PC-3 (cell line): ENCODE measurements at regions not wholly inside any gene's neighbourhood (a gene's known extent, or its start where the extent isn't known, plus 50 kb on each side); places are given as distances from the start of the nearest gene placed in this dataset.

Experiments
- ATAC-seq: fragments of 200-7000 bp; cut with Tn5 transposase; 2 replicates; pipeline ENCODE4 v1.9.1; 2020; ENCODE audit warnings: mild to moderate bottlenecking, moderate library complexity
- BruUV-seq: library from RNA; stranded (reverse); fragments of 400-500 nt; replicated peaks from 2 replicates; lab custom pipeline; 2021; lab: Mats Ljungman, UMichigan
- CTCF ChIA-PET: fragments of 300-600 bp; sonication (Branson Sonifier 250); formaldehyde crosslinking; loops from one replicate; lab custom pipeline; 2022; ENCODE audit warnings: antibody characterized with exemption; lab: Charles Lee
- POLR2A ChIA-PET: fragments of 300-600 bp; sonication (Branson Sonifier 250); formaldehyde crosslinking; loops from one replicate; lab custom pipeline; 2022; ENCODE audit warnings: antibody characterized with exemption; ENCODE audit not compliant: unreplicated experiment; lab: Charles Lee
- DNase-seq: peaks from one replicate; pipeline ENCODE4 v3.0.0-alpha.2; 2015
- H2AFZ ChIP-seq: fragments of 300-600 bp; sonication (generic); 2 replicates; pipeline ENCODE4 v1.6.0; 2016; ENCODE audit warnings: antibody characterized with exemption, low read length
- H3F3A ChIP-seq: fragments of 300-600 bp; sonication (generic); one replicate; pipeline ENCODE4 v1.6.0; 2017; ENCODE audit warnings: antibody characterized with exemption, low read length, control low read depth, mild to moderate bottlenecking; ENCODE audit not compliant: unreplicated experiment
- H3K27ac ChIP-seq: fragments of 300-600 bp; sonication (generic); 2 replicates; pipeline ENCODE4 v1.5.1; 2016; ENCODE audit warnings: mild to moderate bottlenecking, low read length
- H3K27me3 ChIP-seq: fragments of 300-600 bp; sonication (generic); 2 replicates; pipeline ENCODE4 v1.6.1; 2016; ENCODE audit warnings: low read length, mixed read lengths
- H3K36me3 ChIP-seq: fragments of 300-600 bp; sonication (generic); 2 replicates; pipeline ENCODE4 v1.6.1; 2016; ENCODE audit warnings: low read depth, mixed run types, low read length, mixed read lengths
- H3K4me1 ChIP-seq: fragments of 300-600 bp; sonication (generic); 2 replicates; pipeline ENCODE4 v1.5.1; 2016; ENCODE audit warnings: low read length; ENCODE audit not compliant: insufficient read depth
- H3K4me2 ChIP-seq: fragments of 300-600 bp; sonication (generic); 2 replicates; pipeline ENCODE4 v1.6.0; 2016; ENCODE audit warnings: low read length
- H3K4me3 ChIP-seq: fragments of 300-600 bp; sonication (generic); 2 replicates; pipeline ENCODE4 v1.5.1; 2016; ENCODE audit warnings: mild to moderate bottlenecking, low read length, mixed read lengths
- H3K79me2 ChIP-seq: fragments of 300-600 bp; sonication (generic); 2 replicates; pipeline ENCODE4 v1.6.1; 2017; ENCODE audit warnings: low read length, mixed read lengths
- H3K9ac ChIP-seq: fragments of 300-600 bp; sonication (generic); 2 replicates; pipeline ENCODE4 v1.6.0; 2016; ENCODE audit warnings: mild to moderate bottlenecking, low read length
- H3K9me2 ChIP-seq: fragments of 300-600 bp; sonication (generic); replicated peaks from 2 replicates; pipeline ENCODE4 v1.6.1; 2016; ENCODE audit warnings: mixed run types, low read length, mixed read lengths
- H3K9me3 ChIP-seq: fragments of 300-600 bp; sonication (generic); 2 replicates; pipeline ENCODE4 v1.6.1; 2016; ENCODE audit warnings: low read length, mixed read lengths
- H4K20me1 ChIP-seq: fragments of 300-600 bp; sonication (generic); 2 replicates; pipeline ENCODE4 v1.6.1; 2016; ENCODE audit warnings: low read length, mixed read lengths
- EZH2 ChIP-seq: fragments of 300-600 bp; sonication (generic); IDR thresholded peaks from one replicate; pipeline ENCODE4 v1.6.1; 2017; ENCODE audit warnings: antibody characterized with exemption, mild to moderate bottlenecking, low read length; ENCODE audit not compliant: unreplicated experiment
- EZH2phosphoT487 ChIP-seq: fragments of 300-600 bp; sonication (generic); IDR thresholded peaks from 2 replicates; pipeline ENCODE4 v1.6.1; 2018; ENCODE audit warnings: mild to moderate bottlenecking, antibody characterized with exemption, low read length, borderline replicate concordance
- intact Hi-C: fragments of 100-400 bp; cut with micrococcal nuclease; formaldehyde crosslinking; loops from 2 replicates; pipeline ENCODE4 v1.9.0; 2023
- TF ChIP-seq, protein P1 (sequence below): fragments of 300-600 bp; sonication (generic); conservative IDR thresholded peaks from 2 replicates; pipeline ENCODE4 v1.5.1; 2017; ENCODE audit warnings: antibody characterized with exemption, low read depth, mild to moderate bottlenecking, low read length

DNA sequence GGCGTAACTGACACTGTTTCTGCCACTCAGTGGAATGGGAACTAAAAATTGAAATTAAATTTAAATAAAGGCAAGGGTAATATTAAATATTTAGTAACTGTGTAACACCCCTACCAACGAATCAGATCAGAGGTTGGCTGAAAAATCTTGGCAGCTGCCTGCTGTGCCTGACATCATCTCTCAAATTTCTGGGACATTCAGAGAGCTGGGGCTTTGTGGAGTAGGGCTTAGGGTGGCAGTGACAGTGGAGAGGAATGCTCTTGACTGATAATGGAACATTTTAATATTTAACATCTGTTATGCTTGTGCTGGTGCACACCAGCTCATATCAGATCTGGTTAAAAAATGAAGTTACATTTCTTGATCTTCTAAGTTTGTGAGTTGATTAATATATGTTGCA lies 62.2 kb downstream of the RFPL4B start:
- no peaks in the 10 kb centered on the region for H3F3A ChIP-seq
- no peak overlapping the region for H2AFZ ChIP-seq
- H3K9ac ChIP-seq = no peak overlapping the region
- no peak overlapping the region for H3K4me3 ChIP-seq
- DNase-seq (no peak), ATAC-seq (no peak)
- no peaks in the 10 kb centered on the region for H3K9me3 ChIP-seq
- no peaks in the 10 kb centered on the region for H4K20me1 ChIP-seq
- H3K4me2 ChIP-seq = no peak overlapping the region
- no peaks in the 10 kb centered on the region for H3K9me2 ChIP-seq
- ChIA-PET CTCF (no interaction called here), POLR2A (no interaction called here)
- H3K79me2 ChIP-seq = no peaks in the 10 kb centered on the region
- intact Hi-C loops = no loop called here
- TF ChIP-seq EZH2 (no peak), EZH2phosphoT487 (no peak)
- TF ChIP-seq, protein P1, sequence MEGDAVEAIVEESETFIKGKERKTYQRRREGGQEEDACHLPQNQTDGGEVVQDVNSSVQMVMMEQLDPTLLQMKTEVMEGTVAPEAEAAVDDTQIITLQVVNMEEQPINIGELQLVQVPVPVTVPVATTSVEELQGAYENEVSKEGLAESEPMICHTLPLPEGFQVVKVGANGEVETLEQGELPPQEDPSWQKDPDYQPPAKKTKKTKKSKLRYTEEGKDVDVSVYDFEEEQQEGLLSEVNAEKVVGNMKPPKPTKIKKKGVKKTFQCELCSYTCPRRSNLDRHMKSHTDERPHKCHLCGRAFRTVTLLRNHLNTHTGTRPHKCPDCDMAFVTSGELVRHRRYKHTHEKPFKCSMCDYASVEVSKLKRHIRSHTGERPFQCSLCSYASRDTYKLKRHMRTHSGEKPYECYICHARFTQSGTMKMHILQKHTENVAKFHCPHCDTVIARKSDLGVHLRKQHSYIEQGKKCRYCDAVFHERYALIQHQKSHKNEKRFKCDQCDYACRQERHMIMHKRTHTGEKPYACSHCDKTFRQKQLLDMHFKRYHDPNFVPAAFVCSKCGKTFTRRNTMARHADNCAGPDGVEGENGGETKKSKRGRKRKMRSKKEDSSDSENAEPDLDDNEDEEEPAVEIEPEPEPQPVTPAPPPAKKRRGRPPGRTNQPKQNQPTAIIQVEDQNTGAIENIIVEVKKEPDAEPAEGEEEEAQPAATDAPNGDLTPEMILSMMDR = no peak
- 0 out of 2 replicates have a peak, but pooled peaks cover 6% of the 10 kb centered on the region for H3K4me1 ChIP-seq
- H3K27me3 ChIP-seq = no peaks in the 10 kb centered on the region
- BruUV-seq = no TSS peak
- H3K27ac ChIP-seq = no peak overlapping the region
- H3K36me3 ChIP-seq = no peaks in the 10 kb centered on the region

DNA sequence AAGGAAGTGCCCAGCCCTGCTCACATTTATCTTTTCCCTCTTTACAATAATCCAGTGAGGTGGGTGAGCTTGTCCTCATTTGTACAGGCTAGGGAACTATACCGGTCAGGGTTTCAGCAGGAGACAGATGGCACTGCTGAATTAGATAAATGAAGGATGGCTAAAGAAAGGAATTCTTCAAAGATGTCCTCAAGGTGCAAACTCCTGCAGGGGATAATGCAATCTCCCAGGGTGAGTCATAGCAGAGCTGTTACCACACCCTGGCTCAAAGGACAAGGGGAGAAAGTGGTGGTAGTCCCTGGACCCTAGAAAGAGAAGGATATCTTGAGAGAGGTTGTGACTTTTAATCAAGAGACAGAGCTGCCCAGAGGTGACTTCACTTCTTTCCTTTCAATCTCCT lies 66.7 kb downstream of the RFPL4B start:
- H3K36me3 ChIP-seq = no peaks in the 10 kb centered on the region
- H3K4me3 ChIP-seq = no peak overlapping the region
- ChIA-PET CTCF (no interaction called here), POLR2A (no interaction called here)
- no peak overlapping the region for H3K4me2 ChIP-seq
- no peak; the same call in 1 of the 2 replicates for ATAC-seq
- no peak overlapping the region for H3K9ac ChIP-seq
- no peaks in the 10 kb centered on the region for H3K79me2 ChIP-seq
- DNase-seq = peak; percentile 23
- intact Hi-C loops = no loop called here
- H3K9me2 ChIP-seq = no peaks in the 10 kb centered on the region
- no peaks in the 10 kb centered on the region for H3K27me3 ChIP-seq
- H3F3A ChIP-seq = no peaks in the 10 kb centered on the region
- TF ChIP-seq, protein P1 = no peak
- TF ChIP-seq EZH2 (no peak), EZH2phosphoT487 (no peak)
- H4K20me1 ChIP-seq = no peaks in the 10 kb centered on the region
- no peak overlapping the region for H2AFZ ChIP-seq
- no peaks in the 10 kb centered on the region for H3K9me3 ChIP-seq
- H3K27ac ChIP-seq = no peak overlapping the region
- H3K4me1 ChIP-seq = 0 out of 2 replicates have a peak, but pooled peaks cover 6% of the 10 kb centered on the region
- no TSS peak for BruUV-seq

DNA sequence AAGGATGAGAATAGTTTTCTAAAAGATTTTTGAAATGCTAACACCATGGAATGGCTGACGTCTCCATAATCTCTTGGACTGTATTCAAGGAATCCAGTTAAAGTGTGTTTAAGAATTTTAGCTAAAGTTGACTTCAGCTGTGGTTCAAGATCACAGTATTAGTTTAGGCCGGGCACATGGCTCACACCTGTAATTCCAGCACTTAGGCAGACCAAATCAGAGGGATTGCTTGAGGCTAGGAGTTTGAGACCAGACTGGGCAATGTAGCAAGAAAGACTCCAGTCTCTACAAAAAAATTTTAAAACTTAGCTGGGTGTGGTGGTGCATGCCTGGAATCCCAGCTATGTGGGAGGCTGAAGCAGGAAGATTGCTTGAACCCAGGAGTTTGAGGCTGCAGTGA lies 68.2 kb downstream of the RFPL4B start:
- Histone ChIP-seq H3K9ac (no peak overlapping the region), H3K9me2 (no peaks in the 10 kb centered on the region), H3K4me1 (0 out of 2 replicates have a peak, but pooled peaks cover 6% of the 10 kb centered on the region), H3K27me3 (no peaks in the 10 kb centered on the region), H3K4me3 (no peak overlapping the region), H2AFZ (no peak overlapping the region), H3F3A (no peaks in the 10 kb centered on the region), H3K79me2 (no peaks in the 10 kb centered on the region), H3K36me3 (no peaks in the 10 kb centered on the region), H3K4me2 (no peak overlapping the region), H4K20me1 (no peaks in the 10 kb centered on the region), H3K9me3 (no peaks in the 10 kb centered on the region), H3K27ac (no peak overlapping the region)
- ATAC-seq = no peak
- CTCF ChIA-PET = no interaction called here
- POLR2A ChIA-PET = no interaction called here
- TF ChIP-seq, protein P1 = no peak
- TF ChIP-seq EZH2phosphoT487 (no peak), EZH2 (no peak)
- intact Hi-C loops = no loop called here
- DNase-seq = no peak
- BruUV-seq = no TSS peak
